ENCODE measurements at regions not wholly inside any gene's neighbourhood (a gene's known extent, or its start where the extent isn't known, plus 50 kb on each side); places are given as distances from the start of the nearest gene placed in this dataset.
A peak's percentile ranks its signal among the peaks of the same experiment; 100 is the strongest.

DNA sequence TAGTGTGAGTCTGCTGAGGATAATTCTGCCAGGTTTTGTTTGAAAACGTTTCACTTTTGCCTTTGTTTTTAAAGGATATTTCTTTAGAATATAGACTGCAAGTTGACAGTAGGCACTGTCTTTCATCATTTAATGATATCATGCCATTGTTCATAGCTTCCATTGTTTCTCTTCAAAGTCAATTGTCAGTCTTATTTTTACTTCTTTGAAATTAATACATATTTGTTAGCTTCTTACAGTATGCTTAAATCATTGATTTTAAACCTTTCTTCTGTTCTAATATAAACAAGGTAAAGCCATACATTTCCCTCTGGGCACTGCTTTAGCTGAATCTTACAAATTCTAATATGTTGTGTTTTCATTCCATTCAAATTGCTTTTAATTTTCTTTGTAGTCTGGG lies 62.3 kb upstream of the PARVA start:
- TF ChIP-seq, protein P1, sequence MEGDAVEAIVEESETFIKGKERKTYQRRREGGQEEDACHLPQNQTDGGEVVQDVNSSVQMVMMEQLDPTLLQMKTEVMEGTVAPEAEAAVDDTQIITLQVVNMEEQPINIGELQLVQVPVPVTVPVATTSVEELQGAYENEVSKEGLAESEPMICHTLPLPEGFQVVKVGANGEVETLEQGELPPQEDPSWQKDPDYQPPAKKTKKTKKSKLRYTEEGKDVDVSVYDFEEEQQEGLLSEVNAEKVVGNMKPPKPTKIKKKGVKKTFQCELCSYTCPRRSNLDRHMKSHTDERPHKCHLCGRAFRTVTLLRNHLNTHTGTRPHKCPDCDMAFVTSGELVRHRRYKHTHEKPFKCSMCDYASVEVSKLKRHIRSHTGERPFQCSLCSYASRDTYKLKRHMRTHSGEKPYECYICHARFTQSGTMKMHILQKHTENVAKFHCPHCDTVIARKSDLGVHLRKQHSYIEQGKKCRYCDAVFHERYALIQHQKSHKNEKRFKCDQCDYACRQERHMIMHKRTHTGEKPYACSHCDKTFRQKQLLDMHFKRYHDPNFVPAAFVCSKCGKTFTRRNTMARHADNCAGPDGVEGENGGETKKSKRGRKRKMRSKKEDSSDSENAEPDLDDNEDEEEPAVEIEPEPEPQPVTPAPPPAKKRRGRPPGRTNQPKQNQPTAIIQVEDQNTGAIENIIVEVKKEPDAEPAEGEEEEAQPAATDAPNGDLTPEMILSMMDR (IDR thresholded peaks at IDR 0.05; ENCODE audit: low read depth, low read length), result no peak
- POLR2A ChIA-PET, result no interaction called here
- Histone ChIP-seq H3K27me3 (ENCODE audit: control insufficient read depth, insufficient read depth, low read length) (no peaks in the 10 kb centered on the region), H3K4me3 (ENCODE audit: low read depth, low read length) (no peak overlapping the region), H3K9me3 (ENCODE audit: control insufficient read depth, insufficient read depth, low read length) (peaks cover 4% of the 10 kb centered on the region), H3K27ac (ENCODE audit: low read depth, low read length) (no peak overlapping the region)
- no peak for DNase-seq (ENCODE audit: low read depth, low spot score)
- CTCF ChIA-PET, result interaction anchor here (0.6 to 1.2 kb wide), 2 partner anchors 26 to 430 kb away, joined by 3 to 8 read pairs; no protein-coding TSS in a partner anchor

DNA sequence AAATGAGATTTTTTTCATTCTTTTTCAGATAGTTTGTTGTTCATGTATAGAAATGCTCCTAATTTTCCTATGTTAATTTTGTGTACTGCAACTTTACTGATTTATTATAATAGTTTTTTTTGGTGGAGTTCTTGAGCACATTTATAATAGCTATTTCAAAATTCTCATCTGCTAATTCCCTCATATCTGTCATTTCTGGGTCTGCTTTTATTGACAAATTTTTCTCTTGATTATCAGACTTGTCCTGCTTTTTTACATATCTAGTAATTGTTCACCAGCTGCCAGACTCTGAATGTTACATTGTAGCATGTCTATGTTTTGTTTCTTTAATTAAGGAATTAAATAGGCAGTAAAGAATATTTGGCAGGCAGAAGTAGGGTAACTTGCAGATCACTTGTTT lies 60.9 kb upstream of the PARVA start:
- Histone ChIP-seq H3K4me3 (ENCODE audit: low read depth, low read length) (no peak overlapping the region), H3K9me3 (ENCODE audit: control insufficient read depth, insufficient read depth, low read length) (peaks cover 4% of the 10 kb centered on the region), H3K27ac (ENCODE audit: low read depth, low read length) (no peak overlapping the region), H3K27me3 (ENCODE audit: control insufficient read depth, insufficient read depth, low read length) (no peaks in the 10 kb centered on the region)
- CTCF ChIA-PET, result interaction anchor here (0.8 to 2.7 kb wide), 4 partner anchors 15 to 35 kb away, joined by 3 to 11 read pairs (median 4); no protein-coding TSS in a partner anchor
- TF ChIP-seq, protein P1 (IDR thresholded peaks at IDR 0.05; ENCODE audit: low read depth, low read length), result no peak
- no peak for DNase-seq (ENCODE audit: low read depth, low spot score)
- POLR2A ChIA-PET, result interaction anchor here (0.6 to 0.7 kb wide), 2 partner anchors 210 to 249 kb away, joined by 3 to 6 read pairs; no protein-coding TSS in a partner anchor

DNA sequence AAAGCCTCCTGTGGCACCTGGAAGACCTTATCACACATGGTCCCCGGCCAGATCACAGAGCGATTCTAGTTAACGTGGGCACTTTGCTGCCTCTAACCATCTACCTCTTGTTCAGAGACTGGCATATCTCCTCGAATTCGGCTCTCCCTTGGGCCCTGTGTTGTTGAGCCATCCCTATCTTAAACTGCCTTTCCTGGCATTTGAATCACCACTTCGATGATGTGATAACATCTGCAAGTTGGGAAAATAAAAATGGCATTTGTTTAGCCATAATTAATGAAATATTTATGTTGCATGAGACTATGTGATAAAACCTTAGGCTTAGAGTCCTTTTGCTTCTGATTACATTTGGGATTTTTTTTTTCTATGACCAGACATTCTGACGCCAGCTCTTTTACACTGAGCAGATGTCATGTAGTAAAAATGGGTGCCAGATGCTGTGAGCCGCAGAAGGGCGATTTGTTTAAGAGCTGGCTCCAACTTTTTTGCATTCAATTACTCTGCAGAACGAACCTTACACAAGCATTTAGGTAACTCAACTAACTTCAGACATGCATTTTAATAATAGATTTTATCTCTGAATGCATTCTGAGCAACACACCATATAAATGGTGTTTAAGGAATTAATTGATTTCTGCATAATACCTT lies 58.5 kb upstream of the PARVA start:
- ChIA-PET POLR2A (interaction anchor here (0.6 to 1.9 kb wide), 8 partner anchors 12 to 801 kb away, joined by 3 to 14 read pairs (median 4); no protein-coding TSS in a partner anchor), CTCF (interaction anchor here (0.6 to 4.8 kb wide), 7 partner anchors 12 to 570 kb away, joined by 3 to 40 read pairs (median 4); no protein-coding TSS in a partner anchor)
- H3K9me3 ChIP-seq (ENCODE audit: control insufficient read depth, insufficient read depth, low read length), result peaks cover 4% of the 10 kb centered on the region
- TF ChIP-seq, protein P1 (IDR thresholded peaks at IDR 0.05; ENCODE audit: low read depth, low read length), result no peak
- peak overlapping the region; percentile 52 for H3K27ac ChIP-seq (ENCODE audit: low read depth, low read length)
- H3K4me3 ChIP-seq (ENCODE audit: low read depth, low read length), result no peak overlapping the region
- H3K27me3 ChIP-seq (ENCODE audit: control insufficient read depth, insufficient read depth, low read length), result no peaks in the 10 kb centered on the region
- DNase-seq (ENCODE audit: low read depth, low spot score), result peak; percentile 75

DNA sequence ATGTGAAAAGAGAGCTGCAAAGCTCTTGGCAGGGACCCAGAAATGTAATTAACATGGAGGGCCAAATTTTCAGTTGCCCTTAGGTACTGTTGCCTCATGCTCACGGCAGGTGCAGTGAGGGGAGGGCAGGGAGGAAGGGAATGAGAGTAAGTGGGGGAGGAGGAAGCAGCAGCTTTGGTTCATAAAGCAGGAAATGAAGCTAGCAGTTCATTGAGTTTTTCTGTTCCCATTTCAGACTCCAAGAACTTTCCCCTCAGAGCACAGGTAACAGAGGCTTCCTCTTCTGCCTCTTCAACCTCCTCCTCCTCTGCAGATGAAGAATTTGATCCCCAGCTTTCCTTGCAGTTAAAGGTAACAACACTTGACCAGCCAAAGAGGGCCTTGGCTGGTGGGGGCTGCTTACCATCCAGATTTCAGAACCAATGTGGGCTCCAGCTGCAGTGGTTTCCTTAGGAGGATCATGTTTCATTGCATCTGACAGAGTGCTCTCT lies 57.9 kb upstream of the PARVA start:
- TF ChIP-seq, protein P1 (IDR thresholded peaks at IDR 0.05; ENCODE audit: low read depth, low read length), result no peak
- Histone ChIP-seq H3K27ac (ENCODE audit: low read depth, low read length) (peak overlapping the region; percentile 58), H3K9me3 (ENCODE audit: control insufficient read depth, insufficient read depth, low read length) (peaks cover 1% of the 10 kb centered on the region), H3K4me3 (ENCODE audit: low read depth, low read length) (no peak overlapping the region; the same call in 1 of the 2 replicates), H3K27me3 (ENCODE audit: control insufficient read depth, insufficient read depth, low read length) (no peaks in the 10 kb centered on the region)
- POLR2A ChIA-PET, result interaction anchor here (0.7 to 1.9 kb wide), 8 partner anchors 11 to 801 kb away, joined by 3 to 14 read pairs (median 4); no protein-coding TSS in a partner anchor
- CTCF ChIA-PET, result interaction anchor here (0.6 to 4.8 kb wide), 7 partner anchors 11 to 569 kb away, joined by 3 to 40 read pairs (median 4); no protein-coding TSS in a partner anchor
- no peak for DNase-seq (ENCODE audit: low read depth, low spot score)

DNA sequence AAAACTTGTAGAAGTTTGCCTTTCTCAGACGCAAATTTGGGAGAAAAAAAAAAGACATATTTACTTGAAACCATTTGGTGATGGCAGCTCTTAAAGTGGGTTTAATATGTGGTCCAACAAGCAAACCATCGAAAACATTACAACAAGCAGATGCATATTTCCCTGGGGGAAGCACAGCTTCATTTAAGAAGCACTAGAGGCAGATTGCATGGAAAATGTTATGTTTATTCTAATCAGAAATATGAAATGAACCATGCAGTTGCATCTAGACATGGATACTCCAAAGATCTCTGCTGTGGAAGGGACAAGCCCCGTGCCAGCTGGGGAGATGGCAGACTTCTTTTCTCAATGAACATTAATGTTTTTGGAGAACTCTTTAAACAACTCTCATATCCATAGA lies 57.4 kb upstream of the PARVA start:
- Histone ChIP-seq H3K4me3 (ENCODE audit: low read depth, low read length) (no peak overlapping the region), H3K27me3 (ENCODE audit: control insufficient read depth, insufficient read depth, low read length) (no peaks in the 10 kb centered on the region), H3K27ac (ENCODE audit: low read depth, low read length) (no peak overlapping the region), H3K9me3 (ENCODE audit: control insufficient read depth, insufficient read depth, low read length) (no peaks in the 10 kb centered on the region)
- CTCF ChIA-PET, result interaction anchor here (3.7 to 4.8 kb wide), 2 partner anchors 11 to 32 kb away, joined by 31 to 40 read pairs; no protein-coding TSS in a partner anchor
- TF ChIP-seq, protein P1 (IDR thresholded peaks at IDR 0.05; ENCODE audit: low read depth, low read length), result no peak
- no peak for DNase-seq (ENCODE audit: low read depth, low spot score)
- POLR2A ChIA-PET, result interaction anchor here (1.0 to 1.9 kb wide), 6 partner anchors 11 to 800 kb away, joined by 3 to 14 read pairs (median 4); no protein-coding TSS in a partner anchor
